Spleen (tissue), 7 donors: ENCODE measurements at regions not wholly inside any gene's neighbourhood (a gene's known extent, or its start where the extent isn't known, plus 50 kb on each side); places are given as distances from the start of the nearest gene placed in this dataset.

ENCODE experiments used
- POLR2A ChIP-seq, 3 donors: fragments of 450-650 bp; IDR thresholded peaks; one replicate each; pipeline ENCODE4 v1.5.1; 2017; ENCODE audit warnings: antibody characterized with exemption in 3 of 3, mild to moderate bottlenecking in 1 of 3
- POLR2AphosphoS5 ChIP-seq, 3 donors: sonication (generic); formaldehyde crosslinking; IDR thresholded peaks; one replicate each; pipeline ENCODE4 v1.5.1; 2017; ENCODE audit warnings: antibody characterized with exemption in 3 of 3
- TF ChIP-seq, protein P1 (sequence below), 11 experiments: fragments of 200-600 bp in 7 of 11; fragments of 450-650 bp in 4 of 11; sonication (generic) in 4 of 11; IDR thresholded peaks in 8 of 11; conservative IDR thresholded peaks in 3 of 11; 1 replicate in 7 of 11; 2 replicates in 4 of 11; pipeline versions ENCODE4 v1.4.0 to v1.8.0; 2016 to 2021; ENCODE audit warnings: antibody characterized with exemption in 11 of 11, inconsistent platforms in 4 of 11, mild to moderate bottlenecking in 1 of 11
- donor health status: DM: no; HTN: no; CAD: no; lungs with moderate emphysema.
- donor health status: DM: no; HTN: no; CAD: no.
- donor health status: DM: no; HTN: no; CAD: no.

DNA sequence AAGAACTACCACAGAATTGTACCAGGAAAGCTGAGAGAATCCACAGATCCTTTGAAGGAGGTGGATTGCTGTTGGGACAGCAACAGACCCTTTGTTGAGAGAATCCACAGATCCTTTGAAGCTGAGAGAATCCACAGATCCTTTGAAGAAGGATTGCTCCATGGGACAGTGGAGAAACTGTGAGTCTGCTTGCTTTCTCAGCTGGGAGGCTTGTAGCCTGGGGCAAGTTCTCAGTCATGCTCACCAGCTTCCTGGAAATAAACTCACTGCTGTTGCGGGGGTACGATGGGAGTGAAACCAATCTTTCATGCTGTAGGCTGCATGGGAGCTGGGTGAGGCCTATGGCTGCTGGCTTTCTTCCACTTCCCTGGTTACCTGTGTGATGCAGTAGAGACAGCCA is 106.3 kb downstream of the C7orf25 start:
- TF ChIP-seq, protein P1, sequence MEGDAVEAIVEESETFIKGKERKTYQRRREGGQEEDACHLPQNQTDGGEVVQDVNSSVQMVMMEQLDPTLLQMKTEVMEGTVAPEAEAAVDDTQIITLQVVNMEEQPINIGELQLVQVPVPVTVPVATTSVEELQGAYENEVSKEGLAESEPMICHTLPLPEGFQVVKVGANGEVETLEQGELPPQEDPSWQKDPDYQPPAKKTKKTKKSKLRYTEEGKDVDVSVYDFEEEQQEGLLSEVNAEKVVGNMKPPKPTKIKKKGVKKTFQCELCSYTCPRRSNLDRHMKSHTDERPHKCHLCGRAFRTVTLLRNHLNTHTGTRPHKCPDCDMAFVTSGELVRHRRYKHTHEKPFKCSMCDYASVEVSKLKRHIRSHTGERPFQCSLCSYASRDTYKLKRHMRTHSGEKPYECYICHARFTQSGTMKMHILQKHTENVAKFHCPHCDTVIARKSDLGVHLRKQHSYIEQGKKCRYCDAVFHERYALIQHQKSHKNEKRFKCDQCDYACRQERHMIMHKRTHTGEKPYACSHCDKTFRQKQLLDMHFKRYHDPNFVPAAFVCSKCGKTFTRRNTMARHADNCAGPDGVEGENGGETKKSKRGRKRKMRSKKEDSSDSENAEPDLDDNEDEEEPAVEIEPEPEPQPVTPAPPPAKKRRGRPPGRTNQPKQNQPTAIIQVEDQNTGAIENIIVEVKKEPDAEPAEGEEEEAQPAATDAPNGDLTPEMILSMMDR (IDR thresholded peaks at IDR 0.05 in 8 of 11, conservative IDR thresholded peaks at IDR 0.05 in 3 of 11): no peak
- TF ChIP-seq POLR2A (IDR thresholded peaks at IDR 0.05) (no peak), POLR2AphosphoS5 (IDR thresholded peaks at IDR 0.05) (no peak)
